HuH-7.5 (cell line): ENCODE measurements at regions not wholly inside any gene's neighbourhood (a gene's known extent, or its start where the extent isn't known, plus 50 kb on each side); places are given as distances from the start of the nearest gene placed in this dataset.

Experiments
- DNase-seq: peaks from one replicate; pipeline ENCODE4 v3.0.0; 2011; ENCODE audit warnings: low spot score

DNA sequence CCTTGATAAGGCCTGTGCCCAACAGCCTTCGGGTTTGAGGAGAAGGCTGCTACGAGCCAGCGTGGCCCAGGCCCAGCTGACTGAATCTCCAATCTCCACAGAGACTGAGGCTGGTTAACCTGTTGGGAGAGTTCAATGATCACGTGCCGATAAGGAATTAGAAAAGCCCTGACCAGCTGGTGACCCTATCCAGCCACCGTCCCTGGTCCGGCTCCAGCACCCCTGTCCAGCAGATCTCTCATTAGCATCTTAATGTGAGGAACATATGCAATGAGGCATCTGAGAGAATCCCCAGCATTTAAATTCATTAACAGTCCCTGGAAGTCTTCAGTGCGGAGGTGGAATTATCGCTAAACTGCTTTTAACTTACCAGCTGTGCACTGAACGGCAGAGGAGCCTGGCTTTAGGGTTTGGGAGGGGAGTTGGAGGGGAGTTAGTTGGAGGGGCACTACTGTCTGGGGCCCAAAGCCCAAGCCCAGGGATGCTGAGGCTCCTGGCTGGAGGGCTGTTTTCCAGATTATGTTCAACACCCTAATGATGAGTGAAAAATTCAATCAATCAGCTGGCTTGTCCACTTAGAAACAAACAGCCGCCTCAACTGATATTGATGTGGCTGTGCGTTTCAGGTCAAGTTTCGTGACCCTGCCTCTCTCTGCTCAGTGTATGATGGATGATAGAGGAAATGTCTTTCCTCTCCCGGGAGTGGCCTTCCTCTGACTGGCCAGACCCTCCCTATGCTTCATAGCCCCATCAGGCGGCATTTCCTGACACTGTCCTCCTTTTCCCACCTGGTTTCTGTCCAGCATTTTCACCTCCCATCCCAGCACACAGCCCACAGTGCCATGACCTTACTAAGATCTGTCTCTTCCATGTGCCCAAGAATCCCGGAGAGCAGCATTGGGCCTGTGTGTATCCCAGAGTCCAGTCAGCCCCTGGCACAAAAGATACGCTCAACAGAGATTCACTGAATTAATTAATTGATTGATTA is 184.5 kb downstream of the CCT6B start:
- DNase-seq = no peak

GRCh38 chr17:34773036-34773435 is 188.2 kb downstream of the CCT6B start:
- no peak for DNase-seq

- no peak for DNase-seq
These were observed 189.4 kb downstream of the CCT6B start for GRCh38 chr17:34771891-34772290.

DNA sequence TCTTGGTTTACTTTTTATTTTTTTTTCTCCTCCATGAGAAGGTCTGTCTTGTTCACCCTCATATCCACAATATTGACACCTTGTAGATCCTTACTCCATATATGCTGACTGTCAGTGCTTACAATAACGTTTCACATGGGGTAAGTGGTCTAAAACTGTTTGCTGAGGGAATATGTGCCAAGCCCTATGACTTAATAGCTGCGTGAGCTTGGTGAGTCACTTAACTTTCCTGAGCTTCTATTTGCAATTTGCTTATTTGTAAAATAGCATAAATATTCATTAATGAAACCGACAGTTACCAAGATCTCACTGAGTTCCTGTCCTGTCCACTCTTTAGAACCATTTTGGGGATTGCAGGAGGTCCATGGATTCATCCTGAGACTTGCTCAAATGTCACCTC is 190.7 kb downstream of the CCT6B start:
- DNase-seq = no peak

GRCh38 chr17:34769899-34770298 is 190.5 kb downstream of the TMEM132E start:
- no peak for DNase-seq

GRCh38 chr17:34769049-34769448 is 189.7 kb downstream of the TMEM132E start:
- DNase-seq = no peak

- DNase-seq = no peak
These were observed 185.9 kb downstream of the TMEM132E start for GRCh38 chr17:34765291-34765690.

DNA sequence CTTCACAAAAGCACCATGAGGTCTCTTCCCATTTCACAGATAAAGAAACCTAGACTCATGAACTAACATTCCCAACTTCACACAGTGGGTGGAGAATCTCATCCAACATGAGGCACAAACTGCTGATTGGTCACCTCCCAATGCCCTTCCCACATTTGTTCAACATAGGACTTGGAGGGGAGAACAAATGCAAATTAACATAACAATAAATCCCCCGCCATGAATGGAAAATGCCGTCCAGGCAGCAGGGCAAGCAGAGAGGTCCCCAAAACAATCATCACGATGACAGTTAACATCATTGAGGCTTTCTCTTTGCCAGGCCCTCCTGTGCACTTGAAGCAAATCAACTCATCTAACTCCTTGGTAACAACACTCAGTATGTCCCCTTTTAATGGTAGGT is 185.3 kb downstream of the TMEM132E start:
- no peak for DNase-seq

DNA sequence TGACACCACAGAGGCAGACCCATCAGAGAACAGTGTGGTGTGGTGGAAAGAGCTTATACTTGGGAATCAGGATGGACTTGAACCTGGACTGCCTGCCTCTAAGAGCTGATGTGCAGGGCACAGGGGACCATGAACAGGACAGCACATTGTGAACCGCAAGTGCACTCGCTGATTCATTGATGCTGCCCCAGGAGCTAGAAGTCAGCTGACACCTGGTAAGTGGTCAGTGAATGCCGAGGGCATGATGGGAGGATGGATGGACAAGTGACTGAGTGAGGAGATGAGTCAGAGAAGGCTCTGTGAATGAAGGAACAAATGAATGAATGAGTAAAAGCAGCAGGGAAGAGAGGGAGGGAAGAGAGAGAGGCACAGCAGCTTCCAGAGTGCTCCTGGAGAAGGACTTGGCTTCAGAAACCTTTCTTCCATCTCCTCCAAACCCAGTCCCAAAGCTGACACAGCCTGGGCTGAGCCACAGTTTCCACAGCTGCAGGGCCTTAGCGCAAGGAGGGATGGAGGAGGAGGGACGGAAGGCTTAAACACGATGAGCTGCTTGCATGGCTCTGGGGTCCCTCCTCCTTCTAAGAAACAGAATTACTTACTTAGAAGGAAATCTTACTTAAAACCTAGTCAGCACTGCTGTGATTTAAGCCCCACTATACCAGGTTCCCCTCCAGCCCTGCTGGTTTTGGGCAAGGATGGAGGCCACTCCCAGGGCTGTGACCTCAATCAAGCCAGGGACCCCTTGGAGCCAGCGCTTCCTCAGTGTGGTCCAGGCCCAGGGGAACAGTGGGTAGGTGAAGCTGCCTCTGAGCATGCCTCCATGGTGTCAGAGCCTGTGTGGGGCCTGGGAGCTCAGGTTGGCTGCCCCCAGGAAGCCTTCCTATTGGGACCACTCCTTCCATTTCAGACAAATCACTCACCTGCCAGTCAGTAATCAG is 184.6 kb downstream of the TMEM132E start:
- DNase-seq = no peak

DNA sequence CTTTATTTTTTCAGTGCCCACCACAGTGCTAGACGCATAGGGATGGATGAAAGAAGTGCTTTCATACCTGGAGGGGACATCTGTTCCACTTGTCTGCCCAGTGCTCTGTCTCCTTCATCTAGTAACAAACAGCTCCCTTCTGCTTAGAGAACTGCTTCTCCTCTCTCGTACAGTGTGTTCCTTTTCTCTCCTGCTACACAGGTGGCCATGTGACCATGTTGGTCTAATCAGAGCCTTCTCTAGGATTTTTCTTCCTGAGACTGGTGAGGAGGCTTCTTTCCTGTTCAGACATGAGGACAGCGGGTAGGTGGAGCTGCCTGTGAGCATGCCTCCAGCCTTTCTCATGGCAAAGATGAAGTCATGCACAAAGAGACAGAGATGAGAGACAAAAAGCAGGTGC is 182.7 kb downstream of the TMEM132E start:
- no peak for DNase-seq

- no peak for DNase-seq
These were observed 182.3 kb downstream of the TMEM132E start for GRCh38 chr17:34761646-34762045.

DNA sequence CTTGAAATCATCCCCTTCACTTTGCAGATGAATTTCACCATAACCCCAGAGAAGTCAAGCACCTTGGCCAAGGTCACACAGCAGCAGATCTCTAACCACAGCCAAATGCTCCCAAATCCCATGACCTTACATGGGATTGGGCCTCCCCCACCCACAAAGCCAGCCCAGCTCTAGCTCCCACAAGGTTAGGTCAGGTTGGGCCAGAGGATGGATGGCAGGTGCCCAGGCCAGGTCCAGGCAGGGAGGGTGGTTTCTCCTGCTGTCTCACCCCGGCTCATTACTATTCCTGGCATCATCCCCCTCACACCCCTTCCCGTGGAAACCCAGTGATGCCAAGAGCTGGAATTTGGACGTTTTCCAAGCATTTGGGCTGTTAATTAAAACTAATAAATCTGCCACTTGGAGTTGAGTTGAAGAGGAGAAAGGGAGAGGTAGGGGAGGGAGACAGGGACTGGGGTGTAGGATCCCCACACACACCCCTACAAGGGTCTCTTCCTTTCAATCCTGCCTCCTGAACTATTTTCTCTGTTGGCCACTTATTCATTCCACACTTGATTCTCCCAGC is 181.6 kb downstream of the TMEM132E start:
- DNase-seq = no peak

DNA sequence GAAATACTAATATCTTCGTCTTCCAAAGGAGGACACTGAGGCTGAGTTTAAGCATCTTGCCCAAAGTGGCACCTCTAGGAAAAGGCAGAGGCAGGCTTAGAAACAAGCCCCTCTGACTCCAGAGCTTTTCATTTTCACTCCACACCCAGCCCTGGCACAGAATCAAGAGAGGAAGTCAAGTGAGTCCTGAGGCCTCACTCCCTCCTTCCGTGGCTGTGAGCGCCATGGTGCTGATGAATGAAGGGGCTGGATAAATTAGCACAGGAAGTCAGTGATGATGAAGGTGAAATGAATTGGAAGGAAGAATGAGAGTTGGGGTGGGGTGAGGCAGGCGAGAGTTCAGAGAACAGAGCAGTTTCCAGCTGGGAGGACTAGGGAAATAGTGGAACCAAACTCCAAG is 179.3 kb downstream of the TMEM132E start:
- DNase-seq = no peak

DNA sequence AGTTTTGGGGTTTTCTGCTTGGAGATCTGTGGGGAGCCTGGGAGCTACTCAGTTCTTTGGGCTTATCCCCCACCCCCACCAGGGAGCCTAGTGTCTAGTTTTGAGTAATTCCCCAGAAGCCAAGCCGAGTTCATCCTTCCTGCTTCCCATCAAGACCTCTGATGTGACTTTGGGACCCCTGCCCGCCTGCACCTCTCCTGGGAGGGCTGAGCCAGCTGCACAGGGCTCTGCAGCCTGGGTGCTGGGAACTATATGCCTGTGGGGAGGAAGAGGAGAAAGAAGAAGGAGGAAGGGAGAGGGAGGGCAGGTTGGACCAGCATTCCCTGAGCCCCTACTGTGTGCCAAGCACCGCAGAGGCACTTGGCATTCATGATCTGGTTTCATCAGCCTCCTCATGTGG is 178.9 kb downstream of the TMEM132E start:
- no peak for DNase-seq

GRCh38 chr17:34757611-34758010 is 178.2 kb downstream of the TMEM132E start:
- DNase-seq = no peak

DNA sequence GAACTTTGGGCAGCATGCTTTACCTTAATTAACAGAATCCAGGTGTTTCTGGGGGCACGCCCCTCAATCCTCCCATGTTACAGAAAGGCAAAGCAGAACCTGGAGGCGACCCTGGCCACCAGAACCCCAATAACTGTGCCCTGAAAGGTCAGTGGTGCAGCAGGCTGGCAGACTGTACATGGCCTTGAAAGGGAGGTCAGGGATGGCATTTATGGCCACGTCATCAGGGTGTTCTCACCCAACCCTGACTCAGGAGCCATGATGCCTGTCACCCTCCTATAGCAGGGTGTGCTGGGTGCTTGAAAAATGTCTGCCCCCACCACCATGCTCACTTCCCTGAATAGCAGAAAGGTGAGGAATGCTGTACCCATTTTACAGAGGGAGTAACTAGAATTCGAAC is 177.7 kb downstream of the TMEM132E start:
- no peak for DNase-seq

- DNase-seq = no peak
These were observed 177.2 kb downstream of the TMEM132E start for GRCh38 chr17:34756637-34757021.

- DNase-seq = no peak
These were observed 176.7 kb downstream of the TMEM132E start for GRCh38 chr17:34755981-34756636.

- DNase-seq = no peak
These were observed 176.0 kb downstream of the TMEM132E start for GRCh38 chr17:34755371-34755770.

DNA sequence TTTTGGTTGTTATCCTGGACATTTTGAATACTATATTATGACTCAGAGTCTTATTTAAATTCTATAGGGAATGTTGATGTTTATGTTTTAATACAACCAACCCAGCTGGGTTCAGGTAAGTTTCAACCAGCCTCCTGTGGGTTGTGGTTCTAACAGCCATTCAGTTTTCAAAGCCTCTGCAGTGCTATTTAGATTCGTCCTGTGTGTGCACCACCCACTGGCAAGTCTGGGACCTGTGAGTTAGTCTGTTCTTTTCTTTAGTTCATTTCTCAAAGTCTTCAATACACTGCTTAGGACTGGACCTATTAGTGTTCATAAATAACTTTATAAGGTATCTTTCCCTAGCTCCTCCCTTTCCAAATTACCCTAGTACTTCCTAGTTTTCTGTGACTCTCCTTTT is 170.6 kb downstream of the TMEM132E start:
- DNase-seq = no peak

DNA sequence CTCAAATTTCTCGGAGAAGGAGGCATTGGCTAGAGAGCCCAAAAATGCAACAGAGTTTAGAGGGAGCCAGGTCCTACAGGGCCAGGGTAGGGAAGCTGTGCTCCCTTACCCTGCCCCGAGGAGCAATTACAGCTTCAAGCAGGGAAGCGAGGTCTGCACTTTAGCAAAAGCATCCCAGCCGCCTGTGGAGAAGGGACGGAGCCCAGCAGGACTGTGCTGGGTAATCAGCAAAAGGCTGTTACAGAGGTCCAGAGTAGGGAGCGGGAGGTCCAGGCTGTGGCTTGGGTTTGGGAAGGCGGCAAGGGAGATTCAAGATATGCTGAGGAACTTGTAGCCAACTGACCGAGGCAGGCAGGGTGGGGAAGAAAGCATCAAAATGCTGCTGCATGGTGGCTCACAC is 162.6 kb downstream of the TMEM132E start:
- DNase-seq = no peak
